Endothelial cell of umbilical vein (primary cell): ENCODE measurements at regions not wholly inside any gene's neighbourhood (a gene's known extent, or its start where the extent isn't known, plus 50 kb on each side); places are given as distances from the start of the nearest gene placed in this dataset.

Source experiments
- BruUV-seq: library from RNA; stranded (reverse); fragments of 400-500 nt; replicated peaks from 2 replicates; lab custom pipeline; 2021; lab: Mats Ljungman, UMichigan
- CTCF ChIA-PET: fragments of 300-600, 350-600 bp; sonication (Branson Sonifier 250); formaldehyde crosslinking; loops from one replicate; lab custom pipeline; 2021; ENCODE audit warnings: antibody characterized with exemption, inconsistent platforms; lab: Charles Lee
- POLR2A ChIA-PET: fragments of 300-600, 350-600 bp; sonication (Branson Sonifier 250); formaldehyde crosslinking; loops from one replicate; lab custom pipeline; 2021; ENCODE audit warnings: antibody characterized with exemption, inconsistent platforms; lab: Charles Lee
- DNase-seq: peaks from one replicate; pipeline ENCODE4 v3.0.0-alpha.2; 2011; ENCODE audit warnings: low read depth, low spot score
- FAIRE-seq: peaks from 2 replicates; lab custom pipeline; 2011; peaks lifted over from hg19 to GRCh38; lab: Jason Lieb, UNC
- H2AFZ ChIP-seq: 2 replicates; pipeline ENCODE4 v1.6.0; 2012; ENCODE audit warnings: low read depth, low read length, control low read depth, inconsistent platforms
- H3K27ac ChIP-seq: 2 replicates; pipeline ENCODE4 v1.5.1; 2011; ENCODE audit warnings: low read depth, mild to moderate bottlenecking, control low read depth, low read length, moderate library complexity; ENCODE audit not compliant: insufficient read depth
- H3K27me3 ChIP-seq, 2 experiments: 2 replicates each; pipeline versions ENCODE4 v1.6.0 to v1.6.1; 2011; ENCODE audit warnings: low read length in 2 of 2, mixed read lengths in 1 of 2; ENCODE audit not compliant: control insufficient read depth in 2 of 2, insufficient read depth in 2 of 2
- H3K36me3 ChIP-seq, 2 experiments: 2 replicates in 1 of 2; 3 replicates in 1 of 2; pipeline ENCODE4 v1.5.1; 2011; ENCODE audit warnings: low read length in 2 of 2, mild to moderate bottlenecking in 1 of 2, moderate library complexity in 1 of 2; ENCODE audit not compliant: control insufficient read depth in 2 of 2, insufficient read depth in 2 of 2; ENCODE audit errors: extremely low read depth in 1 of 2
- H3K4me1 ChIP-seq: 3 replicates; pipeline ENCODE4 v1.5.1; 2011; ENCODE audit warnings: mild to moderate bottlenecking, low read length; ENCODE audit not compliant: control insufficient read depth, insufficient read depth; ENCODE audit errors: extremely low read depth
- H3K4me2 ChIP-seq: 2 replicates; pipeline ENCODE4 v1.6.1; 2011; ENCODE audit warnings: low read length, control low read depth, mixed read lengths; ENCODE audit not compliant: insufficient read depth
- H3K4me3 ChIP-seq, 3 experiments: fragments of 200-600 bp in 1 of 3; sonication (generic), shearing (Covaris generic) in 1 of 3; replicated peaks in 1 of 3; 2 replicates each; pipeline ENCODE4 v1.5.1; 2011 to 2016; ENCODE audit warnings: control low read depth in 3 of 3, low read length in 3 of 3, mild to moderate bottlenecking in 2 of 3, inconsistent platforms in 1 of 3, low read depth in 1 of 3, moderate library complexity in 1 of 3; ENCODE audit not compliant: insufficient read depth in 1 of 3
- H3K79me2 ChIP-seq: 2 replicates; pipeline ENCODE4 v1.6.0; 2012; ENCODE audit warnings: low read length, inconsistent platforms; ENCODE audit not compliant: control insufficient read depth, insufficient read depth
- H3K9ac ChIP-seq: replicated peaks from 2 replicates; pipeline ENCODE3; 2011; ENCODE audit warnings: low read length, control low read depth; ENCODE audit not compliant: insufficient read depth; ENCODE audit errors: extremely low read depth
- H3K9me1 ChIP-seq: replicated peaks from 3 replicates; pipeline ENCODE4 v1.6.0; 2011; ENCODE audit warnings: mild to moderate bottlenecking, low read length; ENCODE audit not compliant: control insufficient read depth, insufficient read depth; ENCODE audit errors: extremely low read depth
- H3K9me3 ChIP-seq: replicated peaks from 2 replicates; pipeline ENCODE4 v1.5.1; 2012; ENCODE audit warnings: low read length, inconsistent platforms; ENCODE audit not compliant: control insufficient read depth, insufficient read depth
- H4K20me1 ChIP-seq: replicated peaks from 2 replicates; pipeline ENCODE3; 2011; ENCODE audit warnings: mild to moderate bottlenecking, low read length; ENCODE audit not compliant: control insufficient read depth, insufficient read depth; ENCODE audit errors: extremely low read depth
- EZH2 ChIP-seq: IDR thresholded peaks from 2 replicates; pipeline ENCODE4 v1.6.1; 2012; ENCODE audit warnings: borderline replicate concordance, low read depth, mild to moderate bottlenecking, moderate library complexity, low read length, inconsistent platforms; ENCODE audit not compliant: severe bottlenecking
- FOS ChIP-seq: IDR thresholded peaks from 2 replicates; pipeline ENCODE4 v1.6.1; 2011; ENCODE audit warnings: mild to moderate bottlenecking, low read length, moderate library complexity, borderline replicate concordance; ENCODE audit not compliant: insufficient read depth
- GATA2 ChIP-seq: IDR thresholded peaks from 2 replicates; pipeline ENCODE4 v1.7.0; 2011; ENCODE audit warnings: low read depth, mild to moderate bottlenecking, moderate library complexity, mixed read lengths, low read length; ENCODE audit not compliant: insufficient read length, insufficient read depth
- JUN ChIP-seq: IDR thresholded peaks from 2 replicates; pipeline ENCODE4 v1.6.1; 2011; ENCODE audit warnings: borderline replicate concordance, low read depth; ENCODE audit not compliant: insufficient read length, insufficient read depth
- MYC ChIP-seq: IDR thresholded peaks from one replicate; pipeline ENCODE4 v1.6.1; 2011; ENCODE audit warnings: mild to moderate bottlenecking, low read depth, low read length
- POLR2A ChIP-seq: IDR thresholded peaks from 2 replicates; pipeline ENCODE4 v1.6.1; 2012; ENCODE audit warnings: low read depth, mild to moderate bottlenecking, control low read depth, low read length
- POLR2AphosphoS5 ChIP-seq: IDR thresholded peaks from 2 replicates; pipeline ENCODE4 v1.6.1; 2012; ENCODE audit warnings: low read depth, mild to moderate bottlenecking, control low read depth, low read length, moderate library complexity; ENCODE audit not compliant: insufficient read depth
- dilution Hi-C: fragments of 300-500 bp; cut with MboI; formaldehyde crosslinking; loops from one replicate; pipeline ENCODE4 v1.15.0; 2019; ENCODE audit warnings: low sequenced_read_pairs; ENCODE audit not compliant: extremely low pct_ligation_motif_present
- intact Hi-C: fragments of 100-400 bp; cut with micrococcal nuclease; formaldehyde crosslinking; loops from one replicate; pipeline ENCODE4 v1.10.0; 2022
- TF ChIP-seq, protein P1 (sequence below): IDR thresholded peaks from 2 replicates; pipeline ENCODE4 v1.6.1; 2011; ENCODE audit not compliant: insufficient read depth, insufficient read length
- TF ChIP-seq, protein P2 (sequence below), 2 donors: IDR thresholded peaks; 1 replicate in 1 of 2; 2 replicates in 1 of 2; pipeline ENCODE4 v1.5.1; 2011; ENCODE audit warnings: low read length in 2 of 2, mild to moderate bottlenecking in 2 of 2, moderate library complexity in 2 of 2, control low read depth in 1 of 2, inconsistent platforms in 1 of 2, low read depth in 1 of 2; ENCODE audit not compliant: insufficient read depth in 1 of 2; ENCODE audit errors: extremely low read depth in 1 of 2

DNA sequence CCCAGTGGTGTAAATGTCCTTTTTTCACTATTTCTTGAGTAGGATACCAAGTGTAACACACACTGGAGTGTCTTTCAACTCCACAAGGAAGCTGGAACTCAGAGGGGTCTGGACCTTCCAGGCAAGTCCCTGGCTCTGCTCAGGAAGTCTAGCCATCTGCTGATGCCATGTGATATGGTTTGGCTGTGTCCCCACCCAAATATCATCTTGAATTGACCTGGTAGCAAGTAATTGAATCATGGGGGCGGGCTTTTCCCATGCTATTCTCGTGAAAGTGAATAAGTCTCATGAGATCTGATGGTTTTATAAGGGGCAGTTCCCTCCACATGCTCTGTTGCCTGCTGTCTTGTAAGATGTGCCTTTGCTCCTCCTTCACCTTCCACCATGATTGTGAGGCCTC lies 99.4 kb upstream of the CDC42EP3 start:
- Histone ChIP-seq H3K9me3 (no peaks in the 10 kb centered on the region), H3K9me1 (no peaks in the 10 kb centered on the region), H3K79me2 (no peaks in the 10 kb centered on the region), H2AFZ (no peak overlapping the region), H3K9ac (no peak overlapping the region), H3K27me3 (no peaks in the 10 kb centered on the region), H3K4me1 (peaks cover 11% of the 10 kb centered on the region), H3K27ac (no peak overlapping the region), H3K36me3 (no peaks in the 10 kb centered on the region), H3K4me2 (no peak overlapping the region), H4K20me1 (no peaks in the 10 kb centered on the region), H3K4me3 (no peak overlapping the region)
- no TSS peak for BruUV-seq
- no peak for DNase-seq
- ChIA-PET CTCF (no interaction called here), POLR2A (no interaction called here)
- intact Hi-C loops (no loop called here), dilution Hi-C loops (no loop called here)
- TF ChIP-seq GATA2 (no peak), POLR2A (no peak), FOS (no peak), JUN (no peak), EZH2 (no peak), POLR2AphosphoS5 (no peak), MYC (no peak)
- TF ChIP-seq, protein P1, sequence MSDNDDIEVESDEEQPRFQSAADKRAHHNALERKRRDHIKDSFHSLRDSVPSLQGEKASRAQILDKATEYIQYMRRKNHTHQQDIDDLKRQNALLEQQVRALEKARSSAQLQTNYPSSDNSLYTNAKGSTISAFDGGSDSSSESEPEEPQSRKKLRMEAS: no peak
- TF ChIP-seq, protein P2, sequence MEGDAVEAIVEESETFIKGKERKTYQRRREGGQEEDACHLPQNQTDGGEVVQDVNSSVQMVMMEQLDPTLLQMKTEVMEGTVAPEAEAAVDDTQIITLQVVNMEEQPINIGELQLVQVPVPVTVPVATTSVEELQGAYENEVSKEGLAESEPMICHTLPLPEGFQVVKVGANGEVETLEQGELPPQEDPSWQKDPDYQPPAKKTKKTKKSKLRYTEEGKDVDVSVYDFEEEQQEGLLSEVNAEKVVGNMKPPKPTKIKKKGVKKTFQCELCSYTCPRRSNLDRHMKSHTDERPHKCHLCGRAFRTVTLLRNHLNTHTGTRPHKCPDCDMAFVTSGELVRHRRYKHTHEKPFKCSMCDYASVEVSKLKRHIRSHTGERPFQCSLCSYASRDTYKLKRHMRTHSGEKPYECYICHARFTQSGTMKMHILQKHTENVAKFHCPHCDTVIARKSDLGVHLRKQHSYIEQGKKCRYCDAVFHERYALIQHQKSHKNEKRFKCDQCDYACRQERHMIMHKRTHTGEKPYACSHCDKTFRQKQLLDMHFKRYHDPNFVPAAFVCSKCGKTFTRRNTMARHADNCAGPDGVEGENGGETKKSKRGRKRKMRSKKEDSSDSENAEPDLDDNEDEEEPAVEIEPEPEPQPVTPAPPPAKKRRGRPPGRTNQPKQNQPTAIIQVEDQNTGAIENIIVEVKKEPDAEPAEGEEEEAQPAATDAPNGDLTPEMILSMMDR (IDR thresholded peaks at IDR 0.05; ENCODE audit: extremely low read depth in 1 of 2, insufficient read depth in 1 of 2, low read depth in 1 of 2, low read length in 2 of 2): no peak
- FAIRE-seq: no peak
